SK-N-SH treated with all-trans-retinoic acid at 6 μM for 48 hours (cell line): ENCODE measurements at regions not wholly inside any gene's neighbourhood (a gene's known extent, or its start where the extent isn't known, plus 50 kb on each side); places are given as distances from the start of the nearest gene placed in this dataset.

Source experiments
- ATAC-seq: fragments of 200-7000 bp; cut with Tn5 transposase; 3 replicates; pipeline ENCODE4 v1.9.1; 2020; ENCODE audit warnings: mild to moderate bottlenecking, moderate library complexity
- ARNTL ChIP-seq: fragments of 450-650 bp; formaldehyde crosslinking; IDR thresholded peaks from 2 replicates; pipeline ENCODE4 v1.5.0; 2020; ENCODE audit warnings: low read depth, mild to moderate bottlenecking, moderate library complexity, borderline replicate concordance
- BACH2 ChIP-seq: fragments of 250-450 bp; sonication (Bioruptor Pico); IDR thresholded peaks from 2 replicates; pipeline ENCODE4 v1.9.0; 2021; ENCODE audit warnings: mild to moderate bottlenecking, borderline replicate concordance
- CREB5 ChIP-seq: fragments of 250-450 bp; sonication (Bioruptor Pico); IDR thresholded peaks from 2 replicates; pipeline ENCODE4 v1.5.1; 2020; ENCODE audit warnings: low read depth, mild to moderate bottlenecking, moderate library complexity
- ESRRG ChIP-seq: fragments of 250-450 bp; sonication (Bioruptor Pico); IDR thresholded peaks from 2 replicates; pipeline ENCODE4 v1.6.1; 2021; ENCODE audit warnings: mild to moderate bottlenecking
- GLIS3 ChIP-seq: fragments of 250-450 bp; sonication (Bioruptor Pico); IDR thresholded peaks from 2 replicates; pipeline ENCODE4 v1.5.0; 2020; ENCODE audit warnings: mild to moderate bottlenecking, moderate library complexity
- ISL1 ChIP-seq: fragments of 250-450 bp; sonication (Bioruptor Pico); IDR thresholded peaks from 2 replicates; pipeline ENCODE4 v2.1.2; 2022; ENCODE audit warnings: mild to moderate bottlenecking, moderate library complexity
- OSR1 ChIP-seq: fragments of 250-450 bp; sonication (Bioruptor Pico); IDR thresholded peaks from 2 replicates; pipeline ENCODE4 v1.8.0; 2022; ENCODE audit warnings: moderate library complexity, mild to moderate bottlenecking, inconsistent platforms
- POU6F1 ChIP-seq: fragments of 250-450 bp; sonication (Bioruptor Pico); IDR thresholded peaks from 2 replicates; pipeline ENCODE4 v1.8.0; 2021; ENCODE audit warnings: low read depth, mild to moderate bottlenecking, moderate library complexity, borderline replicate concordance
- PPARA ChIP-seq: fragments of 250-450 bp; sonication (Bioruptor Pico); IDR thresholded peaks from 2 replicates; pipeline ENCODE4 v1.5.0; 2020; ENCODE audit warnings: mild to moderate bottlenecking, borderline replicate concordance
- RARB ChIP-seq: fragments of 250-450 bp; sonication (Bioruptor Pico); IDR thresholded peaks from 2 replicates; pipeline ENCODE4 v1.8.0; 2021; ENCODE audit warnings: mild to moderate bottlenecking, moderate library complexity
- SNAI2 ChIP-seq: fragments of 250-450 bp; sonication (Bioruptor Pico); IDR thresholded peaks from 2 replicates; pipeline ENCODE4 v1.5.0; 2020; ENCODE audit warnings: mild to moderate bottlenecking, moderate library complexity
- TCF4 ChIP-seq: fragments of 250-450 bp; sonication (Bioruptor Pico); IDR thresholded peaks from 2 replicates; pipeline ENCODE4 v1.8.0; 2021; ENCODE audit warnings: mild to moderate bottlenecking, moderate library complexity, borderline replicate concordance
- TOX ChIP-seq: fragments of 250-450 bp; sonication (Bioruptor Pico); IDR thresholded peaks from 2 replicates; pipeline ENCODE4 v1.8.0; 2021; ENCODE audit warnings: mild to moderate bottlenecking, moderate library complexity, borderline replicate concordance
- ZC3H10 ChIP-seq: fragments of 250-450 bp; sonication (Bioruptor Pico); IDR thresholded peaks from 2 replicates; pipeline ENCODE4 v1.5.1; 2021; ENCODE audit warnings: mild to moderate bottlenecking, moderate library complexity
- ZFP3 ChIP-seq: fragments of 250-450 bp; sonication (Bioruptor Pico); IDR thresholded peaks from 2 replicates; pipeline ENCODE4 v1.5.0; 2020; ENCODE audit warnings: mild to moderate bottlenecking, moderate library complexity
- ZFP30 ChIP-seq: fragments of 450-650 bp; formaldehyde crosslinking; IDR thresholded peaks from 2 replicates; pipeline ENCODE4 v1.5.0; 2022; ENCODE audit warnings: mild to moderate bottlenecking, moderate library complexity
- ZNF565 ChIP-seq: fragments of 450-650 bp; formaldehyde crosslinking; conservative IDR thresholded peaks from 2 replicates; pipeline ENCODE4 v1.5.0; 2020; ENCODE audit warnings: low read depth, mild to moderate bottlenecking, moderate library complexity
- ZNF70 ChIP-seq: fragments of 450-650 bp; formaldehyde crosslinking; IDR thresholded peaks from 2 replicates; pipeline ENCODE4 v1.5.0; 2020; ENCODE audit warnings: mild to moderate bottlenecking, moderate library complexity
- ZNF8 ChIP-seq: fragments of 450-650 bp; formaldehyde crosslinking; IDR thresholded peaks from 2 replicates; pipeline ENCODE4 v1.5.0; 2020; ENCODE audit warnings: mild to moderate bottlenecking, moderate library complexity
- TF ChIP-seq, protein P1 (sequence below): fragments of 250-450 bp; sonication (Bioruptor Pico); IDR thresholded peaks from 2 replicates; pipeline ENCODE4 v1.5.1; 2021; ENCODE audit warnings: mild to moderate bottlenecking, moderate library complexity
- TF ChIP-seq, protein P2 (sequence below): fragments of 250-450 bp; sonication (Bioruptor Pico); IDR thresholded peaks from 2 replicates; pipeline ENCODE4 v1.5.0; 2020; ENCODE audit warnings: mild to moderate bottlenecking, moderate library complexity

DNA sequence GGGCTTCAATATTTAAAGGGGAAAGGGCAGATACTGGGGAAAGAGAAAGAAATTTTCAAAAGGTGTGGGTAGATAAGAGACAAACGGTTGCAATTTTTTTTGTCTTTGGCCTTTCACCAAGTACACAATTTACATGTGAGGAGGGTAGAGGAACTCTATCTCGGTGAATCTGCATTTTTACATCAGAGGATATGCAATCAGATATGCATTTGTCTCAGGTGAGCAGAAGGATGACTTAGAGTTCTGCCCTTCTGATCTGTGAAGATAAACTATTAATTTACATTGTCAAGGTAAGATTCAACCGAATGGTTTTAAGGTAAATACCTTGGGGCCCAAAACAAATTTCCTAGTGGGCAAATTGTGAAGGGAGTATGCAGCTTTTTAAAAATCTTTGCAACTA lies 169.9 kb downstream of the COX18 start:
- TF ChIP-seq, protein P1, sequence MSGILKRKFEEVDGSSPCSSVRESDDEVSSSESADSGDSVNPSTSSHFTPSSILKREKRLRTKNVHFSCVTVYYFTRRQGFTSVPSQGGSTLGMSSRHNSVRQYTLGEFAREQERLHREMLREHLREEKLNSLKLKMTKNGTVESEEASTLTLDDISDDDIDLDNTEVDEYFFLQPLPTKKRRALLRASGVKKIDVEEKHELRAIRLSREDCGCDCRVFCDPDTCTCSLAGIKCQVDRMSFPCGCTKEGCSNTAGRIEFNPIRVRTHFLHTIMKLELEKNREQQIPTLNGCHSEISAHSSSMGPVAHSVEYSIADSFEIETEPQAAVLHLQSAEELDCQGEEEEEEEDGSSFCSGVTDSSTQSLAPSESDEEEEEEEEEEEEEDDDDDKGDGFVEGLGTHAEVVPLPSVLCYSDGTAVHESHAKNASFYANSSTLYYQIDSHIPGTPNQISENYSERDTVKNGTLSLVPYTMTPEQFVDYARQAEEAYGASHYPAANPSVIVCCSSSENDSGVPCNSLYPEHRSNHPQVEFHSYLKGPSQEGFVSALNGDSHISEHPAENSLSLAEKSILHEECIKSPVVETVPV (CRISPR knock-in tag), result no peak
- TF ChIP-seq BACH2 (CRISPR knock-in tag) (no peak), SNAI2 (no peak), ZNF8 (CRISPR knock-in tag) (no peak), ISL1 (CRISPR knock-in tag) (no peak), CREB5 (no peak), POU6F1 (CRISPR knock-in tag) (no peak), ESRRG (CRISPR knock-in tag) (no peak), TCF4 (CRISPR knock-in tag) (no peak), ZC3H10 (CRISPR knock-in tag) (no peak), PPARA (CRISPR knock-in tag) (no peak), RARB (CRISPR knock-in tag) (no peak), OSR1 (CRISPR knock-in tag) (no peak), ZNF70 (CRISPR knock-in tag) (no peak), ZFP3 (CRISPR knock-in tag) (no peak), GLIS3 (no peak), ZNF565 (CRISPR knock-in tag) (no peak), ARNTL (no peak), ZFP30 (no peak)
- TF ChIP-seq, protein P2, sequence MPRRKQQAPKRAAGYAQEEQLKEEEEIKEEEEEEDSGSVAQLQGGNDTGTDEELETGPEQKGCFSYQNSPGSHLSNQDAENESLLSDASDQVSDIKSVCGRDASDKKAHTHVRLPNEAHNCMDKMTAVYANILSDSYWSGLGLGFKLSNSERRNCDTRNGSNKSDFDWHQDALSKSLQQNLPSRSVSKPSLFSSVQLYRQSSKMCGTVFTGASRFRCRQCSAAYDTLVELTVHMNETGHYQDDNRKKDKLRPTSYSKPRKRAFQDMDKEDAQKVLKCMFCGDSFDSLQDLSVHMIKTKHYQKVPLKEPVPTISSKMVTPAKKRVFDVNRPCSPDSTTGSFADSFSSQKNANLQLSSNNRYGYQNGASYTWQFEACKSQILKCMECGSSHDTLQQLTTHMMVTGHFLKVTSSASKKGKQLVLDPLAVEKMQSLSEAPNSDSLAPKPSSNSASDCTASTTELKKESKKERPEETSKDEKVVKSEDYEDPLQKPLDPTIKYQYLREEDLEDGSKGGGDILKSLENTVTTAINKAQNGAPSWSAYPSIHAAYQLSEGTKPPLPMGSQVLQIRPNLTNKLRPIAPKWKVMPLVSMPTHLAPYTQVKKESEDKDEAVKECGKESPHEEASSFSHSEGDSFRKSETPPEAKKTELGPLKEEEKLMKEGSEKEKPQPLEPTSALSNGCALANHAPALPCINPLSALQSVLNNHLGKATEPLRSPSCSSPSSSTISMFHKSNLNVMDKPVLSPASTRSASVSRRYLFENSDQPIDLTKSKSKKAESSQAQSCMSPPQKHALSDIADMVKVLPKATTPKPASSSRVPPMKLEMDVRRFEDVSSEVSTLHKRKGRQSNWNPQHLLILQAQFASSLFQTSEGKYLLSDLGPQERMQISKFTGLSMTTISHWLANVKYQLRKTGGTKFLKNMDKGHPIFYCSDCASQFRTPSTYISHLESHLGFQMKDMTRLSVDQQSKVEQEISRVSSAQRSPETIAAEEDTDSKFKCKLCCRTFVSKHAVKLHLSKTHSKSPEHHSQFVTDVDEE, result no peak
- ATAC-seq, result no peak

DNA sequence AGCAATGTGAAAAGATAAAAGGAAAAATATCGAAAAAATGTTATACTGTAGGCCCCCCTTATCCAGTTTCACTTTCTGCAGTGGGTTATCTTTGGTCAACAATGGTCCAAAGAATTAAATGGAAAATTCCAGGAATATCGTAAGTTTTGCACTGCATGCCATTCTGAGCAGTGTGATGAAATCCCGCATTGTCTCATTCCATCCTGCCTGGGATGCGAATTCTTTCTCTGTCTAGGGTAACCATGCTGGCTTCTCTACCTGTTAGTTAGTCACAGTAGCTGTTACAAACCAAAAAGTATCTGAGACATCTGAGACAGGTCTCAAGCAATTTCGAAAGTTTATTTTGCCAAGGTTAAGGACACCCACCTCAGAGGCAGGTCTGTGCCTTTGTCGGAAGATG lies 170.3 kb downstream of the COX18 start:
- ATAC-seq, result no peak
- TF ChIP-seq OSR1 (CRISPR knock-in tag) (no peak), TCF4 (CRISPR knock-in tag) (no peak), TOX (no peak), ZNF565 (CRISPR knock-in tag) (no peak), ESRRG (CRISPR knock-in tag) (no peak), ISL1 (CRISPR knock-in tag) (no peak), CREB5 (no peak), ZFP3 (CRISPR knock-in tag) (no peak), ZNF70 (CRISPR knock-in tag) (no peak), ZFP30 (no peak), ARNTL (no peak), ZNF8 (CRISPR knock-in tag) (no peak), GLIS3 (no peak)
- TF ChIP-seq, protein P2, result no peak
- TF ChIP-seq, protein P1 (CRISPR knock-in tag), result no peak
